ENCODE measurements at regions not wholly inside any gene's neighbourhood (a gene's known extent, or its start where the extent isn't known, plus 50 kb on each side); places are given as distances from the start of the nearest gene placed in this dataset.

DNA sequence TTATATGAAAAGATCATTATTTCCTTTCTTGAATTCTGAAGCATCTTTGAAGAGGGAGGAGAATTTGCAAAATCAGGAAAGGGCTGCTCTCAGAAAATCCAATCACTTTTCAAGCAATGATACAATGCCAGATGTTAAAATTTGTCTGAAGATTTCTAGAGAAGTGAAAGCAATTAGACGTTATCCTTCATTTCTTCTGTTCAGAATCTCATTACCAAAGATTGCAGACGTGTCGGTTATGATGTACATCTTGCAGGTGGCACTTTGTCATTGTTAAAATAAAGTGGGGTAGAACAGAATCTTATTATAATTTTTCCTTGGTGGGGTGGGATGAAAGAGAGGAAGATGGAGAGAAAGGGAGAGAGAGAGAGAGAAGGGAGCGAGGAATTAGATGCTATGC is 296.4 kb upstream of the STS start:
- TF ChIP-seq EZH2 (IDR thresholded peaks at IDR 0.05; ENCODE audit: insufficient read depth, poor library complexity, severe bottlenecking) (no peak), EZH2phosphoT487 (IDR thresholded peaks at IDR 0.05; ENCODE audit: insufficient read depth, low read depth) (no peak)
